ENCODE measurements at regions not wholly inside any gene's neighbourhood (a gene's known extent, or its start where the extent isn't known, plus 50 kb on each side); places are given as distances from the start of the nearest gene placed in this dataset.

DNA sequence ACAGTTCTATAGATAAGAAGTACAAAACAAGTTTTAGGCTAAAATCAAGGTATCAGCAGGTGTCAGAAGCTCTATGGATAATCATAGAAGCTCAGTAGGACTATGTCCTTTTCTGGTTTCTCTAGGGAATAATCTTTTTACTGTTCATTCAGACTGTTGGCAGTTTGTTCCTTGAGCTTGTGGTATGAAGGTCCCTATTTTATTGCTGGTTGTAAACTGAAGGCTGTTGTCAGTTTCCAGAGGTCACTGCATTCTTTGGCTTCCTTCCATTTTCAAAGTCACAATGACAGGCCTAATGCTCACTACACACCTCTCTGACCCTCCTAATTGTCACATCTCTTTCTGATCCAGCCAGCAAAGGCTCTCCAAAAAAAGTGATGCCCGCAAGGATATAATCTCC, 337.9 kb upstream of the EDNRB start:
- TF ChIP-seq, protein P1, sequence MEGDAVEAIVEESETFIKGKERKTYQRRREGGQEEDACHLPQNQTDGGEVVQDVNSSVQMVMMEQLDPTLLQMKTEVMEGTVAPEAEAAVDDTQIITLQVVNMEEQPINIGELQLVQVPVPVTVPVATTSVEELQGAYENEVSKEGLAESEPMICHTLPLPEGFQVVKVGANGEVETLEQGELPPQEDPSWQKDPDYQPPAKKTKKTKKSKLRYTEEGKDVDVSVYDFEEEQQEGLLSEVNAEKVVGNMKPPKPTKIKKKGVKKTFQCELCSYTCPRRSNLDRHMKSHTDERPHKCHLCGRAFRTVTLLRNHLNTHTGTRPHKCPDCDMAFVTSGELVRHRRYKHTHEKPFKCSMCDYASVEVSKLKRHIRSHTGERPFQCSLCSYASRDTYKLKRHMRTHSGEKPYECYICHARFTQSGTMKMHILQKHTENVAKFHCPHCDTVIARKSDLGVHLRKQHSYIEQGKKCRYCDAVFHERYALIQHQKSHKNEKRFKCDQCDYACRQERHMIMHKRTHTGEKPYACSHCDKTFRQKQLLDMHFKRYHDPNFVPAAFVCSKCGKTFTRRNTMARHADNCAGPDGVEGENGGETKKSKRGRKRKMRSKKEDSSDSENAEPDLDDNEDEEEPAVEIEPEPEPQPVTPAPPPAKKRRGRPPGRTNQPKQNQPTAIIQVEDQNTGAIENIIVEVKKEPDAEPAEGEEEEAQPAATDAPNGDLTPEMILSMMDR (IDR thresholded peaks at IDR 0.05; ENCODE audit: insufficient read depth, low read length, poor library complexity, severe bottlenecking) = no peak
- no peak for TF ChIP-seq EZH2phosphoT487 (conservative IDR thresholded peaks at IDR 0.05; ENCODE audit: low read length)
